HEK293T (cell line): ENCODE measurements at regions not wholly inside any gene's neighbourhood (a gene's known extent, or its start where the extent isn't known, plus 50 kb on each side); places are given as distances from the start of the nearest gene placed in this dataset.

Experiments used
- CTCF ChIA-PET: fragments of 350-600 bp; formaldehyde crosslinking; extraction: SDS; loops from one replicate; lab custom pipeline; 2021; ENCODE audit warnings: antibody characterized with exemption, inconsistent platforms; lab: Yijun Ruan, JAX
- POLR2A ChIA-PET: fragments of 350-600 bp; formaldehyde crosslinking; extraction: SDS; loops from one replicate; lab custom pipeline; 2020; ENCODE audit warnings: antibody characterized with exemption, inconsistent platforms; lab: Yijun Ruan, JAX
- DNase-seq: peaks from one replicate; pipeline ENCODE4 v3.0.0; 2012; ENCODE audit warnings: mixed read lengths; ENCODE audit errors: extremely low spot score
- ARNT ChIP-seq: fragments of 450-650 bp; IDR thresholded peaks from 2 replicates; pipeline ENCODE4 v1.6.1; 2017; ENCODE audit warnings: mild to moderate bottlenecking
- BHLHE40 ChIP-seq: fragments of 450-650 bp; IDR thresholded peaks from 2 replicates; pipeline ENCODE4 v1.6.1; 2016; ENCODE audit warnings: mild to moderate bottlenecking, moderate library complexity, borderline replicate concordance
- CTBP1 ChIP-seq: fragments of 450-650 bp; IDR thresholded peaks from 2 replicates; pipeline ENCODE4 v1.6.1; 2016; ENCODE audit warnings: borderline replicate concordance
- ELF4 ChIP-seq: fragments of 450-650 bp; IDR thresholded peaks from 2 replicates; pipeline ENCODE4 v1.6.1; 2017; ENCODE audit warnings: antibody characterized with exemption
- FOXA1 ChIP-seq: fragments of 450-650 bp; IDR thresholded peaks from 2 replicates; pipeline ENCODE4 v1.6.1; 2016; ENCODE audit warnings: mild to moderate bottlenecking
- FOXK2 ChIP-seq: fragments of 450-650 bp; IDR thresholded peaks from 2 replicates; pipeline ENCODE4 v1.6.1; 2016; ENCODE audit warnings: mild to moderate bottlenecking
- FOXM1 ChIP-seq: fragments of 450-650 bp; IDR thresholded peaks from 2 replicates; pipeline ENCODE4 v1.6.1; 2017; ENCODE audit warnings: mild to moderate bottlenecking, borderline replicate concordance
- HDGF ChIP-seq: fragments of 450-650 bp; IDR thresholded peaks from 2 replicates; pipeline ENCODE4 v1.6.1; 2017; ENCODE audit warnings: antibody characterized with exemption, borderline replicate concordance
- L3MBTL2 ChIP-seq: fragments of 450-650 bp; conservative IDR thresholded peaks from 2 replicates; pipeline ENCODE4 v1.6.1; 2016; ENCODE audit warnings: mild to moderate bottlenecking
- LEF1 ChIP-seq: fragments of 450-650 bp; IDR thresholded peaks from 2 replicates; pipeline ENCODE4 v1.6.1; 2017; ENCODE audit warnings: mild to moderate bottlenecking, borderline replicate concordance
- NFRKB ChIP-seq: fragments of 450-650 bp; IDR thresholded peaks from 2 replicates; pipeline ENCODE4 v1.6.1; 2016; ENCODE audit warnings: mild to moderate bottlenecking, moderate library complexity
- SP1 ChIP-seq: fragments of 450-650 bp; IDR thresholded peaks from 2 replicates; pipeline ENCODE4 v1.6.1; 2017
- SUZ12 ChIP-seq: fragments of 450-650 bp; IDR thresholded peaks from 2 replicates; pipeline ENCODE4 v1.6.1; 2016; ENCODE audit warnings: mild to moderate bottlenecking
- TARDBP ChIP-seq: fragments of 450-650 bp; IDR thresholded peaks from 2 replicates; pipeline ENCODE4 v1.6.1; 2016
- ZNF384 ChIP-seq: fragments of 450-650 bp; IDR thresholded peaks from 2 replicates; pipeline ENCODE4 v1.6.1; 2016
- TF ChIP-seq, protein P1 (sequence below): fragments of 450-650 bp; IDR thresholded peaks from 2 replicates; pipeline ENCODE4 v1.6.1; 2016

DNA sequence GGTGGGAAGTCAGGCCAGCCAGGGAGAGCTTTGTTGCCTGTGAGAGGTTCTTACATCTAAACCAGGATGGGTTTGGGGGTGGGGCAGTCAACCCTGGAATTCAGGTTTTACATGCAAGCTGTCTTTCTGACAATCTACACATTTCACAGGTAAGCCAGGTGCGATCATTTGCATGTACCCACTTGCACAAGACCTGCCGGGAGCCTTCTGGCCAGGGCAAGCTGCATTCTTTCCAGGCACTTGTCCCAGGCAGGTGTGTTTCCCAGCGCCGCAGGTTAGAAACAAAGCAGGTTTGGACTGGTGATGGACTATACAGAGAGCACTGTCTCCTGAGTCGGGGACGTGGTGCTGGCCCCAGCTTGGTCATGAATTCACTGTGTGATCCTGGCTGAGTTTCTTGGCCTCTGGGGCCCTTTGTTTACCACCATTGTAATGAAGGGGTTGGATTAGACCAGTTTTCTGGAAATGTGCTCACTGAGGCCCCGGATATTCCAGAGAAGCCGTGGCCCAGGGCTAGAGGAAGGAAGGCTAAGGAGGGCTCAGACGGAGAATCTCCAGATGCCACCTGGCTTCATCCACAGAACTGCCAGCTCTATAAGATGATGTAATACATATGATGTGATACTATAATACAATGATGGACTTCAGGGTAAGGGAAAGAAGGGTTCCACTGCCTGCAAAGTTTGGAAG is 205.2 kb upstream of the SVIL start:
- ChIA-PET POLR2A (no interaction called here), CTCF (no interaction called here)
- TF ChIP-seq ZNF384 (no peak), FOXK2 (no peak), ARNT (no peak), NFRKB (no peak), CTBP1 (no peak), FOXA1 (no peak), SP1 (no peak), FOXM1 (no peak), ELF4 (no peak), TARDBP (no peak), LEF1 (no peak), L3MBTL2 (no peak), BHLHE40 (no peak)
- TF ChIP-seq, protein P1, sequence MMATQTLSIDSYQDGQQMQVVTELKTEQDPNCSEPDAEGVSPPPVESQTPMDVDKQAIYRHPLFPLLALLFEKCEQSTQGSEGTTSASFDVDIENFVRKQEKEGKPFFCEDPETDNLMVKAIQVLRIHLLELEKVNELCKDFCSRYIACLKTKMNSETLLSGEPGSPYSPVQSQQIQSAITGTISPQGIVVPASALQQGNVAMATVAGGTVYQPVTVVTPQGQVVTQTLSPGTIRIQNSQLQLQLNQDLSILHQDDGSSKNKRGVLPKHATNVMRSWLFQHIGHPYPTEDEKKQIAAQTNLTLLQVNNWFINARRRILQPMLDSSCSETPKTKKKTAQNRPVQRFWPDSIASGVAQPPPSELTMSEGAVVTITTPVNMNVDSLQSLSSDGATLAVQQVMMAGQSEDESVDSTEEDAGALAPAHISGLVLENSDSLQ, result no peak
- no peak for DNase-seq

DNA sequence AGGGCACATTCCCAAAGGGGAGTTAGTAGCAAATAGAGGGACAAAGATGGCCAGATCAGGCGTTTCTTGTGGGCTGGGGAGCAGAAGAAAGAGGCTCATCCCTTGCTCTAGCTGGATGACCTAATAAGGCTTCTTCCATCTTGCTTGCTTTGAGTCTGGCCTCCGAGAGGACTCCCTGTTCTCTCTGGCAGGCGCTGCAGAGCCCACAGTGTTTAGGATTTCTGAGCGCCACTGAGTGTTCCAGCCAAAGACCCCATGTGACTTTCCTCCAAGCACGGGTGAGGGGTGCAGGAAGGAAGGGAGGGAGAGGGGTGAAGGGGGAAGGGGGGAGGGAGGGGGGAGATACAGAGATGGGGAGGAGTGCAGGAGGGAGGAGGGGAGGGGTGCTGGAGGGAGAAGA is 203.8 kb upstream of the SVIL start:
- ChIA-PET POLR2A (no interaction called here), CTCF (no interaction called here)
- TF ChIP-seq NFRKB (no peak), L3MBTL2 (no peak), FOXM1 (no peak), TARDBP (no peak), HDGF (no peak), ZNF384 (no peak), FOXK2 (no peak), SP1 (no peak), SUZ12 (no peak), LEF1 (no peak), BHLHE40 (no peak)
- no peak for DNase-seq

DNA sequence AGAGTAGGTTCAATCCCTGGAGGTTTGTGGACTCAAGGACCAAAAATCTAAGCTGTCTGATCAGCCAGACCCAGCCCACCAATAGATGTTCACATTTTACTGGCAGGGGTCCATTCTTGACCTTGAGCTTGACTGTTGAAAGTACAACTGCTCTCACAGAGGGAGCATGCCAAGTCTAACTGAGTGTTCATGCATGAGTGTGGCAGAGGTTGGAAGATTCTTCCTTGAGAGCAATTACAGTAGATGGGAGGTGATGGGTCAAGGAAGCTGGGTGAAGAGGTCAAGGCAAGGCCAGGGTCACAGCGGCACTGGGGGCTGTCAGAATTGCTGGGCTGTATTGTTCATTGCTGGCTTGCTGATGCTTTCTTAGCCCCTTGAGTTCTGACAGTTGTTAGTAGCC is 202.8 kb upstream of the SVIL start:
- TF ChIP-seq ARNT (no peak), SUZ12 (no peak), SP1 (no peak), HDGF (no peak), CTBP1 (no peak), BHLHE40 (no peak), FOXK2 (no peak), ELF4 (no peak), LEF1 (no peak), ZNF384 (no peak), NFRKB (no peak), FOXA1 (no peak), TARDBP (no peak), FOXM1 (no peak), L3MBTL2 (no peak)
- TF ChIP-seq, protein P1, result no peak
- ChIA-PET CTCF (no interaction called here), POLR2A (no interaction called here)
- no peak for DNase-seq

DNA sequence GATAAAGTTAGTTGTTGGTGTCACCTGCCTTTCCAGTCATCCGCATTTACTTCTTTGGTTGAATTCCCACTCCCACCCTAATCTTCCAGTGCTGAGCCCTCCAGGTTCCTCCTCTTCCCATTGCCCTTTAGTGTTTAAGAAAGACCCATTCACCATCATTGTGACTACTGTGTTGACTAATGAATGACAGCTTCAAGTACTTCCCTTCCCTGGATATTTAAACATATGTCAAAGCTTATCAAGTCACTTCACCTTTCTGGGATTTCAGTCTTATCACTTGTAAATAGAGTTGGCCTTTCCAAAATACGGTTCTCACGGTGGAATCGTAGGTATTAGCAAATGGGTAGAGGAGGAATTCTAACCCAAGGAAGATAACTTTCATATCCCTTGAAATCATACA is 201.6 kb upstream of the SVIL start:
- TF ChIP-seq HDGF (no peak), NFRKB (no peak), CTBP1 (no peak), LEF1 (no peak), ELF4 (no peak), FOXM1 (no peak), SP1 (no peak), SUZ12 (no peak), TARDBP (no peak), FOXA1 (no peak), ARNT (no peak), BHLHE40 (no peak), L3MBTL2 (no peak), ZNF384 (no peak), FOXK2 (no peak)
- TF ChIP-seq, protein P1, result no peak
- DNase-seq, result no peak
- ChIA-PET CTCF (no interaction called here), POLR2A (no interaction called here)

DNA sequence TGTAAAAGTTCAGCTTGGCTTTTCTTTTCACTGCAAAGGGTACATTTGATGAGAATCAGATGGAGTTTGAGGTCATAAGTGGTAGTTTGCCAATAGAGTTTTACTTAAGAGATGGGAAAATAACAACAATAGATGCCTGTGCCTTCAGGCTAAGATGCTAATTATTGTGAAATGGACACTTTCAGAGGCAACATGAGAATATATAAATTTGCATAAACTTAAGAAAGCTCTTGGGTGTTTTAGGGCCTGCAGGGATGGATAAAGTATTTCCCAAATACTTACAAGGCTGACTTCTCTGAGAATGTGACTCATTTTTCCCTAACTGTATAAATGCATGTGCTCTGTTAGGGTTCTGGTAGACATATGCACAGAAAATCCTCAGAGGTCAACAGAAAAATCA is 200.3 kb upstream of the SVIL start:
- TF ChIP-seq FOXK2, result no peak
- no peak for TF ChIP-seq HDGF
- no peak for TF ChIP-seq L3MBTL2
- TF ChIP-seq NFRKB, result no peak
- no peak for TF ChIP-seq ELF4
- no peak for TF ChIP-seq FOXM1
- TF ChIP-seq TARDBP, result no peak
- TF ChIP-seq, protein P1, result no peak
- TF ChIP-seq SP1, result no peak
- no peak for TF ChIP-seq LEF1
- ChIA-PET POLR2A (no interaction called here), CTCF (no interaction called here)
- DNase-seq, result no peak
